ENCODE measurements at regions not wholly inside any gene's neighbourhood (a gene's known extent, or its start where the extent isn't known, plus 50 kb on each side); places are given as distances from the start of the nearest gene placed in this dataset.

DNA sequence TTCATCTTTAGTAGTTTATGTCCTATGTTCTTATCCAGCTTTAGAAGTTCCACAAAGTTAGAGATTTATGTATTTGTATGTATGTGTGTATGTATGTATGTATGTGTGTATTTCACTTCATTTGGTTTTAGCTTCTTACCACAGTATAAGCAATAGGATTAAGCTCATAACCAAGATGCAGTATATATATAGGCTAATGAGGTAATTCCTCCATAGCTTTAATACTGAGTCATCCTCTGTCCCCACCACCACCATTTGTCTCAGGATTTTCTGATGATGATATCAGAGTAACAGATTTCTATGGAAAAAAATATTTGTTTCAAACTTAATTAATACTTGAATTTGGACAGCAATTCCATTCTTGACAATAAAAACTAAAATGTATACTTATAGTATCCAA lies 159.2 kb downstream of the SOX11 start:
- TF ChIP-seq, protein P1, sequence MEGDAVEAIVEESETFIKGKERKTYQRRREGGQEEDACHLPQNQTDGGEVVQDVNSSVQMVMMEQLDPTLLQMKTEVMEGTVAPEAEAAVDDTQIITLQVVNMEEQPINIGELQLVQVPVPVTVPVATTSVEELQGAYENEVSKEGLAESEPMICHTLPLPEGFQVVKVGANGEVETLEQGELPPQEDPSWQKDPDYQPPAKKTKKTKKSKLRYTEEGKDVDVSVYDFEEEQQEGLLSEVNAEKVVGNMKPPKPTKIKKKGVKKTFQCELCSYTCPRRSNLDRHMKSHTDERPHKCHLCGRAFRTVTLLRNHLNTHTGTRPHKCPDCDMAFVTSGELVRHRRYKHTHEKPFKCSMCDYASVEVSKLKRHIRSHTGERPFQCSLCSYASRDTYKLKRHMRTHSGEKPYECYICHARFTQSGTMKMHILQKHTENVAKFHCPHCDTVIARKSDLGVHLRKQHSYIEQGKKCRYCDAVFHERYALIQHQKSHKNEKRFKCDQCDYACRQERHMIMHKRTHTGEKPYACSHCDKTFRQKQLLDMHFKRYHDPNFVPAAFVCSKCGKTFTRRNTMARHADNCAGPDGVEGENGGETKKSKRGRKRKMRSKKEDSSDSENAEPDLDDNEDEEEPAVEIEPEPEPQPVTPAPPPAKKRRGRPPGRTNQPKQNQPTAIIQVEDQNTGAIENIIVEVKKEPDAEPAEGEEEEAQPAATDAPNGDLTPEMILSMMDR (IDR thresholded peaks at IDR 0.05), result no peak
- TF ChIP-seq EZH2 (IDR thresholded peaks at IDR 0.05; ENCODE audit: borderline replicate concordance, insufficient read depth, low read depth, low read length, poor library complexity, severe bottlenecking), result no peak

Data from B cell (primary cell).